ENCODE measurements at regions not wholly inside any gene's neighbourhood (a gene's known extent, or its start where the extent isn't known, plus 50 kb on each side); places are given as distances from the start of the nearest gene placed in this dataset.

GRCh38 chr3:178159691-178160220 lies 376.5 kb upstream of the KCNMB2 start:
- Mint-ChIP-seq H3K27me3 (ENCODE audit: low read depth) (no peaks in the 10 kb centered on the region), H3K4me3 (no peak overlapping the region), H3K9me3 (no peaks in the 10 kb centered on the region), H3K4me1 (ENCODE audit: low read depth) (no peaks in the 10 kb centered on the region), H3K36me3 (ENCODE audit: insufficient read depth in 2 of 2) (no peaks in the 10 kb centered on the region), H3K27ac (no peak overlapping the region)
- DNase-seq (no peak), ATAC-seq (replicated peaks in 1 of 2) (no peak)

- Mint-ChIP-seq H3K4me1 (ENCODE audit: low read depth) (no peaks in the 10 kb centered on the region), H3K27me3 (ENCODE audit: low read depth) (no peaks in the 10 kb centered on the region), H3K36me3 (ENCODE audit: insufficient read depth in 2 of 2) (no peaks in the 10 kb centered on the region), H3K27ac (no peak overlapping the region), H3K4me3 (no peak overlapping the region), H3K9me3 (no peaks in the 10 kb centered on the region)
- DNase-seq = no peak
- no peak for ATAC-seq (replicated peaks in 1 of 2)
Measured at GRCh38 chr3:178169421-178169820, 366.8 kb upstream of the KCNMB2 start.

GRCh38 chr3:178170698-178171535 lies 365.3 kb upstream of the KCNMB2 start:
- no peaks in the 10 kb centered on the region for H3K27me3 Mint-ChIP-seq (ENCODE audit: low read depth)
- DNase-seq (no peak), ATAC-seq (replicated peaks in 1 of 2) (no peak)
- no peaks in the 10 kb centered on the region for H3K9me3 Mint-ChIP-seq
- H3K27ac Mint-ChIP-seq = no peak overlapping the region
- H3K36me3 Mint-ChIP-seq (ENCODE audit: insufficient read depth in 2 of 2) = no peaks in the 10 kb centered on the region
- H3K4me3 Mint-ChIP-seq = no peak overlapping the region
- no peaks in the 10 kb centered on the region for H3K4me1 Mint-ChIP-seq (ENCODE audit: low read depth)

GRCh38 chr3:178172121-178172520 lies 364.1 kb upstream of the KCNMB2 start:
- no peaks in the 10 kb centered on the region for H3K4me1 Mint-ChIP-seq (ENCODE audit: low read depth)

GRCh38 chr3:178174201-178174915 lies 361.9 kb upstream of the KCNMB2 start:
- Mint-ChIP-seq H3K4me1 (ENCODE audit: low read depth) (no peaks in the 10 kb centered on the region), H3K4me3 (no peak overlapping the region), H3K9me3 (no peaks in the 10 kb centered on the region), H3K27me3 (ENCODE audit: low read depth) (no peaks in the 10 kb centered on the region), H3K36me3 (ENCODE audit: insufficient read depth in 2 of 2) (no peaks in the 10 kb centered on the region), H3K27ac (no peak overlapping the region)
- ATAC-seq (replicated peaks in 1 of 2) = no peak
- no peak for DNase-seq

More at GRCh38 chr3:178172121-178172520, 364.1 kb upstream of the KCNMB2 start:
- ATAC-seq (replicated peaks in 1 of 2) (no peak), DNase-seq (no peak)
- no peaks in the 10 kb centered on the region for H3K9me3 Mint-ChIP-seq
- H3K27ac Mint-ChIP-seq = no peak overlapping the region
- no peak overlapping the region for H3K4me3 Mint-ChIP-seq
- H3K27me3 Mint-ChIP-seq (ENCODE audit: low read depth) = no peaks in the 10 kb centered on the region
- no peaks in the 10 kb centered on the region for H3K36me3 Mint-ChIP-seq (ENCODE audit: insufficient read depth in 2 of 2)

GRCh38 chr3:178181088-178181487 lies 355.1 kb upstream of the KCNMB2 start:
- Mint-ChIP-seq H3K36me3 (ENCODE audit: insufficient read depth in 2 of 2) (no peaks in the 10 kb centered on the region), H3K27ac (no peak overlapping the region), H3K9me3 (no peaks in the 10 kb centered on the region), H3K4me1 (ENCODE audit: low read depth) (no peaks in the 10 kb centered on the region), H3K4me3 (no peak overlapping the region), H3K27me3 (ENCODE audit: low read depth) (no peaks in the 10 kb centered on the region)
- ATAC-seq (replicated peaks in 1 of 2) (no peak), DNase-seq (no peak)

- DNase-seq (no peak), ATAC-seq (replicated peaks in 1 of 2) (no peak)
- no peaks in the 10 kb centered on the region for H3K4me1 Mint-ChIP-seq (ENCODE audit: low read depth)
- no peak overlapping the region for H3K27ac Mint-ChIP-seq
- H3K4me3 Mint-ChIP-seq = no peak overlapping the region
- H3K9me3 Mint-ChIP-seq = peaks cover 2% of the 10 kb centered on the region in 2 donors
- peaks cover 0 to 1% of the 10 kb centered on the region in 2 donors for H3K36me3 Mint-ChIP-seq (ENCODE audit: insufficient read depth in 2 of 2)
- no peaks in the 10 kb centered on the region for H3K27me3 Mint-ChIP-seq (ENCODE audit: low read depth)
Measured at GRCh38 chr3:178181784-178182183, 354.5 kb upstream of the KCNMB2 start.

GRCh38 chr3:178182337-178182779 lies 353.9 kb upstream of the KCNMB2 start:
- no peak for ATAC-seq (replicated peaks in 1 of 2)
- Mint-ChIP-seq H3K27me3 (ENCODE audit: low read depth) (no peaks in the 10 kb centered on the region), H3K9me3 (peaks cover 2% of the 10 kb centered on the region in 2 donors), H3K36me3 (ENCODE audit: insufficient read depth in 2 of 2) (peaks cover 0 to 1% of the 10 kb centered on the region in 2 donors), H3K4me1 (ENCODE audit: low read depth) (no peaks in the 10 kb centered on the region), H3K4me3 (no peak overlapping the region), H3K27ac (no peak overlapping the region)
- DNase-seq = no peak

- no peaks in the 10 kb centered on the region for H3K4me1 Mint-ChIP-seq (ENCODE audit: low read depth)
- H3K9me3 Mint-ChIP-seq = peaks cover 2% of the 10 kb centered on the region in 2 donors
- DNase-seq (no peak), ATAC-seq (replicated peaks in 1 of 2) (no peak)
- H3K4me3 Mint-ChIP-seq = no peak overlapping the region
- no peaks in the 10 kb centered on the region for H3K27me3 Mint-ChIP-seq (ENCODE audit: low read depth)
- H3K36me3 Mint-ChIP-seq (ENCODE audit: insufficient read depth in 2 of 2) = peaks cover 0 to 1% of the 10 kb centered on the region in 2 donors
- H3K27ac Mint-ChIP-seq = no peak overlapping the region
Measured at GRCh38 chr3:178184833-178185232, 351.4 kb upstream of the KCNMB2 start.

- Mint-ChIP-seq H3K4me1 (ENCODE audit: low read depth) (no peaks in the 10 kb centered on the region), H3K36me3 (ENCODE audit: insufficient read depth in 2 of 2) (peaks cover 0 to 1% of the 10 kb centered on the region in 2 donors), H3K9me3 (peaks cover 2% of the 10 kb centered on the region in 2 donors), H3K27ac (no peak overlapping the region), H3K27me3 (ENCODE audit: low read depth) (no peaks in the 10 kb centered on the region), H3K4me3 (no peak overlapping the region)
- DNase-seq = no peak
- no peak for ATAC-seq (replicated peaks in 1 of 2)
Measured at GRCh38 chr3:178186666-178187065, 349.6 kb upstream of the KCNMB2 start.

GRCh38 chr3:178189854-178190253 lies 346.4 kb upstream of the KCNMB2 start:
- Mint-ChIP-seq H3K36me3 (ENCODE audit: insufficient read depth in 2 of 2) (peaks cover 0 to 1% of the 10 kb centered on the region in 2 donors), H3K4me3 (no peak overlapping the region), H3K4me1 (ENCODE audit: low read depth) (no peaks in the 10 kb centered on the region), H3K27me3 (ENCODE audit: low read depth) (no peaks in the 10 kb centered on the region), H3K27ac (no peak overlapping the region), H3K9me3 (peaks cover 2% of the 10 kb centered on the region in 2 donors)
- no peak for DNase-seq
- ATAC-seq (replicated peaks in 1 of 2) = no peak

- H3K27ac Mint-ChIP-seq = no peak overlapping the region
- H3K36me3 Mint-ChIP-seq (ENCODE audit: insufficient read depth in 2 of 2) = no peaks in the 10 kb centered on the region
- H3K4me1 Mint-ChIP-seq (ENCODE audit: low read depth) = no peaks in the 10 kb centered on the region
- DNase-seq = no peak
- no peak overlapping the region for H3K4me3 Mint-ChIP-seq
- no peaks in the 10 kb centered on the region for H3K27me3 Mint-ChIP-seq (ENCODE audit: low read depth)
- no peak for ATAC-seq (replicated peaks in 1 of 2)
- no peaks in the 10 kb centered on the region for H3K9me3 Mint-ChIP-seq
Measured at GRCh38 chr3:178193846-178194245, 342.4 kb upstream of the KCNMB2 start.

- H3K27me3 Mint-ChIP-seq (ENCODE audit: low read depth) = no peaks in the 10 kb centered on the region
- DNase-seq (no peak), ATAC-seq (replicated peaks in 1 of 2) (no peak)
- no peak overlapping the region for H3K4me3 Mint-ChIP-seq
- H3K9me3 Mint-ChIP-seq = no peaks in the 10 kb centered on the region
- H3K4me1 Mint-ChIP-seq (ENCODE audit: low read depth) = no peaks in the 10 kb centered on the region
- H3K36me3 Mint-ChIP-seq (ENCODE audit: insufficient read depth in 2 of 2) = no peaks in the 10 kb centered on the region
- no peak overlapping the region for H3K27ac Mint-ChIP-seq
Measured at GRCh38 chr3:178194539-178194938, 341.7 kb upstream of the KCNMB2 start.

Measured in activated T-cell treated with anti-CD3 and anti-CD28 coated beads, Interleukin-2, amount 50 U/mL, for 72 hours (primary cell).